ENCODE measurements at regions not wholly inside any gene's neighbourhood (a gene's known extent, or its start where the extent isn't known, plus 50 kb on each side); places are given as distances from the start of the nearest gene placed in this dataset.
A peak's percentile ranks its signal among the peaks of the same experiment; 100 is the strongest.

- TF ChIP-seq PBX3 (CRISPR knock-in tag; IDR thresholded peaks at IDR 0.05) (no peak), ZNF416 (tag by site-specific recombination; IDR thresholded peaks at IDR 0.05) (no peak), PRDM10 (tag by site-specific recombination; IDR thresholded peaks at IDR 0.05) (no peak), ZNF544 (tag by site-specific recombination; IDR thresholded peaks at IDR 0.05) (no peak), ZNF23 (tag by site-specific recombination; IDR thresholded peaks at IDR 0.05; ENCODE audit: borderline replicate concordance) (no peak), ZNF112 (tag by site-specific recombination; IDR thresholded peaks at IDR 0.05) (no peak), ZNF660 (tag by site-specific recombination; IDR thresholded peaks at IDR 0.05) (no peak)
Observed at GRCh38 chr4:108477527-108478108, 142.8 kb upstream of the RPL34 start (continued).

- CTCF ChIA-PET, result no interaction called here
- Histone ChIP-seq H3K36me3 (ENCODE audit: control insufficient read depth in 2 of 2, insufficient read depth in 1 of 2, low read length in 2 of 2) (no peaks in the 10 kb centered on the region), H3K9me3 (ENCODE audit: control insufficient read depth, insufficient read depth, low read depth, low read length) (no peaks in the 10 kb centered on the region), H3K27ac (ENCODE audit: extremely low read depth, low read depth, low read length) (no peak overlapping the region), H3K4me3 (ENCODE audit: low read depth, low read length) (no peak overlapping the region), H3K4me1 (ENCODE audit: control insufficient read depth, insufficient read depth, low read length) (no peaks in the 10 kb centered on the region)
- POLR2A ChIA-PET, result no interaction called here
- 0 out of 2 replicates have a peak, but pooled peaks have one; percentile 14 for TF ChIP-seq CTCF (tag by site-specific recombination; IDR thresholded peaks at IDR 0.05)
- TF ChIP-seq PRDM10 (tag by site-specific recombination; IDR thresholded peaks at IDR 0.05), result no peak
Observed at GRCh38 chr4:108473163-108473720, 147.1 kb upstream of the RPL34 start.

GRCh38 chr4:108466936-108467902 lies 153.2 kb upstream of the RPL34 start:
- ChIA-PET POLR2A (no interaction called here), CTCF (interaction anchor here (0.9 to 1.0 kb wide), 2 partner anchors 21 to 448 kb away, joined by 3 read pairs; no protein-coding TSS in a partner anchor)
- Histone ChIP-seq H3K9me3 (ENCODE audit: control insufficient read depth, insufficient read depth, low read depth, low read length) (no peaks in the 10 kb centered on the region), H3K36me3 (ENCODE audit: control insufficient read depth in 2 of 2, insufficient read depth in 1 of 2, low read length in 2 of 2) (no peaks in the 10 kb centered on the region), H3K4me3 (ENCODE audit: low read depth, low read length) (no peak overlapping the region), H3K4me1 (ENCODE audit: control insufficient read depth, insufficient read depth, low read length) (no peaks in the 10 kb centered on the region; the same call in 1 of the 2 replicates), H3K27ac (ENCODE audit: extremely low read depth, low read depth, low read length) (no peak overlapping the region)
- TF ChIP-seq PRDM2 (tag by site-specific recombination; IDR thresholded peaks at IDR 0.05; ENCODE audit: borderline replicate concordance), result no peak
